Keratinocyte (primary cell): ENCODE measurements at regions not wholly inside any gene's neighbourhood (a gene's known extent, or its start where the extent isn't known, plus 50 kb on each side); places are given as distances from the start of the nearest gene placed in this dataset.

Experiments used
- DNase-seq: peaks from one replicate; pipeline ENCODE4 v3.0.0-alpha.2; 2011; ENCODE audit warnings: low read depth, missing footprints, low spot score
- FAIRE-seq: peaks from 2 replicates; lab custom pipeline; 2011; peaks lifted over from hg19 to GRCh38; lab: Jason Lieb, UNC
- H2AFZ ChIP-seq: 2 replicates; pipeline ENCODE4 v1.6.0; 2012; ENCODE audit warnings: low read length, control low read depth, inconsistent platforms; ENCODE audit not compliant: control insufficient read depth
- H3K27ac ChIP-seq: 2 replicates; pipeline ENCODE4 v1.5.1; 2011; ENCODE audit warnings: low read length; ENCODE audit not compliant: control insufficient read depth, insufficient read depth
- H3K27me3 ChIP-seq: 3 replicates; pipeline ENCODE4 v1.6.0; 2011; ENCODE audit warnings: low read length; ENCODE audit not compliant: control insufficient read depth, insufficient read depth; ENCODE audit errors: extremely low read depth
- H3K36me3 ChIP-seq, 2 experiments: 2 replicates in 1 of 2; 3 replicates in 1 of 2; pipeline ENCODE4 v1.5.1; 2011; ENCODE audit warnings: low read length in 2 of 2, mild to moderate bottlenecking in 1 of 2; ENCODE audit not compliant: control insufficient read depth in 2 of 2, insufficient read depth in 2 of 2; ENCODE audit errors: extremely low read depth in 1 of 2
- H3K4me1 ChIP-seq: 3 replicates; pipeline ENCODE4 v1.5.1; 2011; ENCODE audit warnings: low read length; ENCODE audit not compliant: control insufficient read depth, insufficient read depth; ENCODE audit errors: extremely low read depth
- H3K4me2 ChIP-seq: 3 replicates; pipeline ENCODE4 v1.6.0; 2011; ENCODE audit warnings: low read depth, low read length; ENCODE audit not compliant: control insufficient read depth, insufficient read depth; ENCODE audit errors: extremely low read depth
- H3K4me3 ChIP-seq, 3 experiments: fragments of 200-600 bp in 1 of 3; sonication (generic) in 1 of 3; 2 replicates in 2 of 3; 3 replicates in 1 of 3; pipeline ENCODE4 v1.5.1; 2011 to 2016; ENCODE audit warnings: low read length in 3 of 3, mild to moderate bottlenecking in 3 of 3, control low read depth in 2 of 3, inconsistent platforms in 1 of 3, low read depth in 1 of 3, mixed read lengths in 1 of 3, mixed run types in 1 of 3, moderate library complexity in 1 of 3; ENCODE audit not compliant: control insufficient read depth in 2 of 3, insufficient read depth in 2 of 3; ENCODE audit errors: extremely low read depth in 1 of 3
- H3K79me2 ChIP-seq: 2 replicates; pipeline ENCODE4 v1.6.0; 2012; ENCODE audit warnings: low read length; ENCODE audit not compliant: control insufficient read depth, insufficient read depth
- H3K9ac ChIP-seq: 3 replicates; pipeline ENCODE4 v1.6.0; 2011; ENCODE audit warnings: low read length; ENCODE audit not compliant: control insufficient read depth, insufficient read depth; ENCODE audit errors: extremely low read depth
- H3K9me1 ChIP-seq: 3 replicates; pipeline ENCODE4 v1.6.0; 2011; ENCODE audit warnings: low read length; ENCODE audit not compliant: control insufficient read depth, insufficient read depth; ENCODE audit errors: extremely low read depth
- H3K9me3 ChIP-seq: 2 replicates; pipeline ENCODE4 v1.5.1; 2012; ENCODE audit warnings: low read depth, low read length; ENCODE audit not compliant: control insufficient read depth
- H4K20me1 ChIP-seq: 3 replicates; pipeline ENCODE4 v1.6.0; 2011; ENCODE audit warnings: low read length; ENCODE audit not compliant: control insufficient read depth, insufficient read depth; ENCODE audit errors: extremely low read depth
- EZH2 ChIP-seq: IDR thresholded peaks from one replicate; pipeline ENCODE4 v1.6.1; 2012; ENCODE audit warnings: inconsistent platforms, mild to moderate bottlenecking, low read length, moderate library complexity
- dilution Hi-C: fragments of 300-500 bp; cut with MboI; formaldehyde crosslinking; loops from one replicate; pipeline ENCODE4 v1.7.0; 2020; ENCODE audit warnings: low sequenced_read_pairs; ENCODE audit not compliant: extremely low pct_ligation_motif_present
- TF ChIP-seq, protein P1 (sequence below), 3 experiments: IDR thresholded peaks in 1 of 3; conservative IDR thresholded peaks in 1 of 3; optimal IDR thresholded peaks in 1 of 3; 2 replicates in 2 of 3; 3 replicates in 1 of 3; pipeline versions ENCODE3 to v1.5.1; 2011; ENCODE audit warnings: low read length in 3 of 3, mild to moderate bottlenecking in 3 of 3, moderate library complexity in 2 of 3, control low read depth in 1 of 3, inconsistent platforms in 1 of 3; ENCODE audit not compliant: insufficient read depth in 2 of 3; ENCODE audit errors: extremely low read depth in 1 of 3

DNA sequence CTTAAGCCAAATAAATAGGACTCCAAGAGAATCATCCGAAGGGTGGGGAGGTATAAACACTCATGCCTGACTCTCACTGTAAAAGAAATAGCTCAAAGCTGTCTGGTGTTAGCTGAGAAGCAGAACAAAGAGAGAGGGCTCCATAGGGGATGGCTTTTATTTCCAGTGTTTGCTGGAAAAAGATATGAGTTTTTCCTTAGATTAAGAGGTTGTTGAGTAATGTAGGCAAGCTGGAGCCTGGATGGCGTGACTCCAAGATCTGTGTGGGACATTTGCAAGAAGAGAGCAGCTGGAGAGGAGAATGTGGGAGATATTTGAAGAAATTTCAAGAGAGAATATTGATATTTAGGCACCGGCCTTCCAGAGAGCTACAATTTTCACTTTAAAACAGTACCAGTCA lies 793.7 kb upstream of the RGMB start:
- no peak for FAIRE-seq
- no peak overlapping the region for H3K4me2 ChIP-seq

DNA sequence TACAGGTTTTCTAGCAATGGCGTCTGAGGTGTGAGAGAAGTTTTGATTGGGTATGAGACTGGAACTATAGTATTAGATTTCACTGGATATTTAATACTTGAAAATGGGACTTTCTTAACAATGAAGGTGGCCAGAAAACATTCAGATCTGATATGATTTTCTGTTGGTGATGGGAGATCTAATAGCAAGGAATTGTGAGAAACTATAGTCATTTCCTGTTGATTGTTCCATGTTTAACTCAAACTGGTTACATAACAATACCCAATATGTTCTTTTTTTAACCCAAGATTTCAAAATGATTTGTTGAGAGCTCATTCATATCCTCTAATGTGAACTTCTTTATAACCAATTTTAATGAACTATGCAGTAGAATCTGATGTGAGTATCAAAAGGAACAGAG lies 793.2 kb upstream of the RGMB start:
- H3K9ac ChIP-seq: no peak overlapping the region
- H3K4me3 ChIP-seq: no peak overlapping the region
- TF ChIP-seq EZH2: no peak
- TF ChIP-seq, protein P1, sequence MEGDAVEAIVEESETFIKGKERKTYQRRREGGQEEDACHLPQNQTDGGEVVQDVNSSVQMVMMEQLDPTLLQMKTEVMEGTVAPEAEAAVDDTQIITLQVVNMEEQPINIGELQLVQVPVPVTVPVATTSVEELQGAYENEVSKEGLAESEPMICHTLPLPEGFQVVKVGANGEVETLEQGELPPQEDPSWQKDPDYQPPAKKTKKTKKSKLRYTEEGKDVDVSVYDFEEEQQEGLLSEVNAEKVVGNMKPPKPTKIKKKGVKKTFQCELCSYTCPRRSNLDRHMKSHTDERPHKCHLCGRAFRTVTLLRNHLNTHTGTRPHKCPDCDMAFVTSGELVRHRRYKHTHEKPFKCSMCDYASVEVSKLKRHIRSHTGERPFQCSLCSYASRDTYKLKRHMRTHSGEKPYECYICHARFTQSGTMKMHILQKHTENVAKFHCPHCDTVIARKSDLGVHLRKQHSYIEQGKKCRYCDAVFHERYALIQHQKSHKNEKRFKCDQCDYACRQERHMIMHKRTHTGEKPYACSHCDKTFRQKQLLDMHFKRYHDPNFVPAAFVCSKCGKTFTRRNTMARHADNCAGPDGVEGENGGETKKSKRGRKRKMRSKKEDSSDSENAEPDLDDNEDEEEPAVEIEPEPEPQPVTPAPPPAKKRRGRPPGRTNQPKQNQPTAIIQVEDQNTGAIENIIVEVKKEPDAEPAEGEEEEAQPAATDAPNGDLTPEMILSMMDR (optimal IDR thresholded peaks at IDR 0.05 in 1 of 3, IDR thresholded peaks at IDR 0.05 in 1 of 3, conservative IDR thresholded peaks at IDR 0.05 in 1 of 3; ENCODE audit: extremely low read depth in 1 of 3, insufficient read depth in 2 of 3, low read length in 3 of 3): no peak
- H3K79me2 ChIP-seq: no peaks in the 10 kb centered on the region
- H3K27me3 ChIP-seq: no peaks in the 10 kb centered on the region
- no peak overlapping the region for H2AFZ ChIP-seq
- no peak overlapping the region for H3K4me2 ChIP-seq
- H4K20me1 ChIP-seq: no peaks in the 10 kb centered on the region
- no peak overlapping the region for H3K27ac ChIP-seq
- dilution Hi-C loops: no loop called here
- no peak for FAIRE-seq
- H3K9me1 ChIP-seq: no peaks in the 10 kb centered on the region
- H3K4me1 ChIP-seq: no peaks in the 10 kb centered on the region
- H3K36me3 ChIP-seq: no peaks in the 10 kb centered on the region
- no peaks in the 10 kb centered on the region for H3K9me3 ChIP-seq
- DNase-seq: no peak

More for the DNA sequence above, 793.7 kb upstream of the RGMB start:
- no peaks in the 10 kb centered on the region for H3K36me3 ChIP-seq
- no peaks in the 10 kb centered on the region for H3K4me1 ChIP-seq
- no peak for DNase-seq
- no peaks in the 10 kb centered on the region for H3K9me1 ChIP-seq
- dilution Hi-C loops: no loop called here
- TF ChIP-seq EZH2: no peak
- H3K9me3 ChIP-seq: no peaks in the 10 kb centered on the region
- H3K79me2 ChIP-seq: no peaks in the 10 kb centered on the region
- no peak overlapping the region for H2AFZ ChIP-seq
- no peaks in the 10 kb centered on the region for H3K27me3 ChIP-seq
- H3K9ac ChIP-seq: no peak overlapping the region
- no peaks in the 10 kb centered on the region for H4K20me1 ChIP-seq
- no peak overlapping the region for H3K4me3 ChIP-seq
- H3K27ac ChIP-seq: no peak overlapping the region

DNA sequence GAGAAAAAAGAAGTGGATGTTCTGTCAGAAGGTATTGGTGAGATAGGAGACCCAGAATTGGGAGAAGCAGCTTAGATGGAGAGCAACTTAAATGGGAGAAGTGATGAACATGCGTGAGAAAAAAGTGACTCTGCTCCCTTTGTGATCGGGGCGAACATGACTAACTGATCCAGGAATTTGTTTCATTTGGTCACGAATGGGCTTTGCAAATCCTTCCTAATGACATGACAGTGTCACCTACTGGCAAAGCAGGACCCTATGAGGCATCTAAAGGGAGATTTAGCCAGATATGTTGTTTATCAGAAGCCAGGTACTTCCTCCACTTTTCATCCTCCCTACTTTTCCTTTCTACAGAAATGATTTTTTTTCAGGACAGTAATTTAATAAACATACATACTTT lies 787.4 kb upstream of the RGMB start:
- dilution Hi-C loops: no loop called here
- no peaks in the 10 kb centered on the region for H3K27me3 ChIP-seq
- H3K9me3 ChIP-seq: no peaks in the 10 kb centered on the region
- H3K27ac ChIP-seq: no peak overlapping the region
- no peak for DNase-seq
- H3K36me3 ChIP-seq: no peaks in the 10 kb centered on the region
- H3K4me2 ChIP-seq: no peak overlapping the region
- no peak for FAIRE-seq
- H3K9ac ChIP-seq: no peak overlapping the region
- no peaks in the 10 kb centered on the region for H3K4me1 ChIP-seq
- no peaks in the 10 kb centered on the region for H3K9me1 ChIP-seq
- TF ChIP-seq, protein P1 (optimal IDR thresholded peaks at IDR 0.05 in 1 of 3, IDR thresholded peaks at IDR 0.05 in 1 of 3, conservative IDR thresholded peaks at IDR 0.05 in 1 of 3; ENCODE audit: extremely low read depth in 1 of 3, insufficient read depth in 2 of 3, low read length in 3 of 3): peak in 1 of 3 experiments; percentile 36
- no peak for TF ChIP-seq EZH2
- no peak overlapping the region for H2AFZ ChIP-seq
- H3K79me2 ChIP-seq: no peaks in the 10 kb centered on the region
- H3K4me3 ChIP-seq: no peak overlapping the region
- H4K20me1 ChIP-seq: no peaks in the 10 kb centered on the region
